SHP77 (cell line): ENCODE measurements at regions not wholly inside any gene's neighbourhood (a gene's known extent, or its start where the extent isn't known, plus 50 kb on each side); places are given as distances from the start of the nearest gene placed in this dataset.

Experiments used
- DNase-seq, 2 experiments: peaks; one replicate each; lab custom pipeline; 2025; lab: John Stamatoyannopoulos, UW

- no peak for DNase-seq
Measured at GRCh38 chr6:19454721-19455392, 382.3 kb upstream of the ID4 start.

GRCh38 chr6:19463250-19463649, 373.9 kb upstream of the ID4 start:
- DNase-seq: no peak

GRCh38 chr6:19463925-19464324, 373.2 kb upstream of the ID4 start:
- no peak for DNase-seq

GRCh38 chr6:19465256-19465655, 371.9 kb upstream of the ID4 start:
- DNase-seq: peak; percentile 3 to 29

GRCh38 chr6:19465760-19466159, 371.4 kb upstream of the ID4 start:
- DNase-seq: peak in 1 of 2 experiments; percentile 2

- no peak for DNase-seq
Measured at GRCh38 chr6:19470333-19470732, 366.8 kb upstream of the ID4 start.

- DNase-seq: no peak
Measured at GRCh38 chr6:19472153-19472552, 365.0 kb upstream of the ID4 start.

- no peak for DNase-seq
Measured at GRCh38 chr6:19472850-19473249, 364.3 kb upstream of the ID4 start.

- DNase-seq: no peak
Measured at GRCh38 chr6:19477563-19477962, 359.6 kb upstream of the ID4 start.

- no peak for DNase-seq
Measured at GRCh38 chr6:19478273-19478672, 358.9 kb upstream of the ID4 start.

GRCh38 chr6:19478992-19479391, 358.2 kb upstream of the ID4 start:
- DNase-seq: no peak

GRCh38 chr6:19479551-19479950, 357.6 kb upstream of the ID4 start:
- DNase-seq: no peak

- no peak for DNase-seq
Measured at GRCh38 chr6:19492636-19493405, 344.3 kb upstream of the ID4 start.

- no peak for DNase-seq
Measured at GRCh38 chr6:19501737-19502245, 335.4 kb upstream of the ID4 start.

- no peak for DNase-seq
Measured at GRCh38 chr6:19502301-19502700, 334.9 kb upstream of the ID4 start.

- DNase-seq: no peak
Measured at GRCh38 chr6:19515939-19516338, 321.2 kb upstream of the ID4 start.

GRCh38 chr6:19519941-19520340, 317.2 kb upstream of the ID4 start:
- no peak for DNase-seq

- no peak for DNase-seq
Measured at GRCh38 chr6:19524366-19525186, 312.6 kb upstream of the ID4 start.

- DNase-seq: no peak
Measured at GRCh38 chr6:19525673-19526072, 311.5 kb upstream of the ID4 start.

GRCh38 chr6:19530188-19530587, 307.0 kb upstream of the ID4 start:
- DNase-seq: no peak

GRCh38 chr6:19535351-19535750, 301.8 kb upstream of the ID4 start:
- no peak for DNase-seq

- peak in 1 of 2 experiments; percentile 7 for DNase-seq
Measured at GRCh38 chr6:19536838-19537237, 300.3 kb upstream of the ID4 start.

GRCh38 chr6:19538096-19538495, 299.1 kb upstream of the ID4 start:
- peak in 1 of 2 experiments; percentile 29 for DNase-seq
